GM12878 (cell line): ENCODE measurements at regions not wholly inside any gene's neighbourhood (a gene's known extent, or its start where the extent isn't known, plus 50 kb on each side); places are given as distances from the start of the nearest gene placed in this dataset.

Experiments
- ATAC-seq: fragments of 200-7000 bp; cut with Tn5 transposase; 3 replicates; pipeline ENCODE4 v1.9.1; 2020; ENCODE audit warnings: mild to moderate bottlenecking, moderate library complexity
- BruUV-seq: library from RNA; stranded (reverse); fragments of 400-500 nt; replicated peaks from 2 replicates; lab custom pipeline; 2021; lab: Mats Ljungman, UMichigan
- CTCF ChIA-PET: fragments of 300-600 bp; sonication (Branson Sonifier 250); formaldehyde crosslinking; extraction: SDS; loops from one replicate; lab custom pipeline; 2021; ENCODE audit warnings: inconsistent platforms; lab: Yijun Ruan, JAX
- POLR2A ChIA-PET: fragments of 350-600 bp; formaldehyde crosslinking; extraction: SDS; loops from one replicate; lab custom pipeline; 2021; ENCODE audit warnings: inconsistent platforms; lab: Charles Lee
- RAD21 ChIA-PET: fragments of 300-600 bp; sonication (Branson Sonifier 250); formaldehyde crosslinking; loops from one replicate; lab custom pipeline; 2023; ENCODE audit warnings: antibody characterized with exemption; ENCODE audit not compliant: unreplicated experiment; lab: Charles Lee
- SMC1A ChIA-PET: fragments of 300-600 bp; sonication (Branson Sonifier 250); formaldehyde crosslinking; loops from one replicate; lab custom pipeline; 2023; ENCODE audit not compliant: unreplicated experiment, uncharacterized antibody; lab: Charles Lee
- DNase-seq: peaks from one replicate; pipeline ENCODE4 v3.0.0-alpha.2; 2011; ENCODE audit warnings: low read depth, low spot score
- FAIRE-seq: peaks from 3 replicates; lab custom pipeline; 2011; peaks lifted over from hg19 to GRCh38; lab: Jason Lieb, UNC
- H2AFZ ChIP-seq: 2 replicates; pipeline ENCODE4 v1.6.0; 2011; ENCODE audit warnings: low read depth, low read length, control low read depth; ENCODE audit not compliant: control insufficient read depth
- H3K27ac ChIP-seq: 2 replicates; pipeline ENCODE4 v1.5.1; 2011; ENCODE audit warnings: control low read depth; ENCODE audit not compliant: control insufficient read depth, insufficient read depth
- H3K27me3 ChIP-seq, 2 experiments: replicated peaks in 1 of 2; 2 replicates each; pipeline versions ENCODE4 v1.6.0 to v1.6.1; 2011; ENCODE audit warnings: low read length in 1 of 2; ENCODE audit not compliant: control insufficient read depth in 2 of 2, insufficient read depth in 2 of 2
- H3K36me3 ChIP-seq, 2 experiments: 2 replicates each; pipeline ENCODE4 v1.5.1; 2011; ENCODE audit warnings: low read length in 1 of 2; ENCODE audit not compliant: control insufficient read depth in 2 of 2, insufficient read depth in 2 of 2
- H3K4me1 ChIP-seq: 2 replicates; pipeline ENCODE4 v1.6.1; 2011; ENCODE audit warnings: mild to moderate bottlenecking, low read length, moderate library complexity, mixed read lengths; ENCODE audit not compliant: control insufficient read depth, insufficient read depth
- H3K4me2 ChIP-seq: 2 replicates; pipeline ENCODE4 v1.6.0; 2011; ENCODE audit warnings: control low read depth; ENCODE audit not compliant: control insufficient read depth, insufficient read depth
- H3K4me3 ChIP-seq: fragments of 200-600 bp; sonication (generic); 2 replicates; pipeline ENCODE4 v1.5.1; 2016
- H3K79me2 ChIP-seq: 2 replicates; pipeline ENCODE4 v1.6.0; 2011; ENCODE audit warnings: low read length; ENCODE audit not compliant: control insufficient read depth, insufficient read depth
- H3K9ac ChIP-seq: 2 replicates; pipeline ENCODE4 v1.8.0; 2011; ENCODE audit warnings: low read length, control low read depth, mixed read lengths; ENCODE audit not compliant: control insufficient read depth, insufficient read depth
- H3K9me3 ChIP-seq: replicated peaks from 3 replicates; pipeline ENCODE4 v1.5.1; 2011; ENCODE audit warnings: mild to moderate bottlenecking, low read length; ENCODE audit not compliant: control insufficient read depth, insufficient read depth
- H4K20me1 ChIP-seq: 2 replicates; pipeline ENCODE4 v1.6.0; 2011; ENCODE audit not compliant: control insufficient read depth, insufficient read depth
- BCL11A ChIP-seq: IDR thresholded peaks from 2 replicates; pipeline ENCODE4 v1.6.1; 2011; ENCODE audit warnings: low read depth, low read length
- BCLAF1 ChIP-seq: fragments of 450-650 bp; IDR thresholded peaks from 2 replicates; pipeline ENCODE4 v1.6.1; 2017; ENCODE audit warnings: antibody characterized with exemption, mild to moderate bottlenecking, moderate library complexity
- CEBPB ChIP-seq, 2 experiments: fragments of 150-350 bp in 1 of 2; IDR thresholded peaks; 2 replicates each; pipeline ENCODE4 v1.6.1; 2012 to 2014; ENCODE audit warnings: low read depth in 2 of 2, low read length in 2 of 2, borderline replicate concordance in 1 of 2, inconsistent platforms in 1 of 2
- EGR1 ChIP-seq, 2 experiments: IDR thresholded peaks; 1 replicate in 1 of 2; 2 replicates in 1 of 2; pipeline ENCODE4 v1.6.1; 2011 to 2012; ENCODE audit warnings: low read depth in 2 of 2, low read length in 2 of 2, borderline replicate concordance in 1 of 2, mild to moderate bottlenecking in 1 of 2, moderate library complexity in 1 of 2
- FOXK2 ChIP-seq: fragments of 450-650 bp; IDR thresholded peaks from 2 replicates; pipeline ENCODE4 v1.6.1; 2017; ENCODE audit warnings: mild to moderate bottlenecking, moderate library complexity
- FOXM1 ChIP-seq: IDR thresholded peaks from 2 replicates; pipeline ENCODE4 v1.6.1; 2012; ENCODE audit warnings: low read depth, mild to moderate bottlenecking, inconsistent platforms, low read length, moderate library complexity
- IRF3 ChIP-seq: fragments of 450-650 bp; IDR thresholded peaks from 2 replicates; pipeline ENCODE4 v1.6.1; 2014; ENCODE audit warnings: mild to moderate bottlenecking
- KDM1A ChIP-seq: fragments of 200-600 bp; sonication (generic); IDR thresholded peaks from 2 replicates; pipeline ENCODE4 v1.6.1; 2016; ENCODE audit warnings: borderline replicate concordance
- MYB ChIP-seq: fragments of 150-350 bp; IDR thresholded peaks from 2 replicates; pipeline ENCODE4 v1.6.1; 2014; ENCODE audit warnings: mild to moderate bottlenecking, low read depth, low read length, borderline replicate concordance
- SMAD5 ChIP-seq: IDR thresholded peaks from 2 replicates; pipeline ENCODE4 v1.6.1; 2016; ENCODE audit warnings: antibody characterized with exemption, low read depth
- STAT1 ChIP-seq: fragments of 450-650 bp; conservative IDR thresholded peaks from 2 replicates; pipeline ENCODE4 v1.6.1; 2014; ENCODE audit warnings: antibody characterized with exemption, mild to moderate bottlenecking
- ZNF24 ChIP-seq: fragments of 450-650 bp; IDR thresholded peaks from 2 replicates; pipeline ENCODE4 v1.6.1; 2017; ENCODE audit warnings: antibody characterized with exemption, mild to moderate bottlenecking
- ZNF687 ChIP-seq: fragments of 450-650 bp; IDR thresholded peaks from 2 replicates; pipeline ENCODE4 v1.6.1; 2017; ENCODE audit warnings: mild to moderate bottlenecking, moderate library complexity
- WGBS: methylation state at CpG from one replicate; pipeline ENCODE4 v1.1.6; 2016; ENCODE audit warnings: low lambda C conversion rate; ENCODE audit not compliant: insufficient replicate concordance, insufficient coverage; ENCODE audit errors: missing lambda C conversion rate; 5-methylcytosine and 5-hydroxymethylcytosine counted together
- in situ Hi-C: fragments of 300-500 bp; cut with MboI; formaldehyde crosslinking; loops from 9 replicates; pipeline ENCODE4 v1.14.3; 2018; ENCODE audit warnings: mixed read lengths
- intact Hi-C: fragments of 100-400 bp; cut with micrococcal nuclease; formaldehyde crosslinking; loops from one replicate; pipeline ENCODE4 v1.14.2; 2022; ENCODE audit not compliant: unreplicated experiment
- TF ChIP-seq, protein P1 (sequence below): fragments of 450-650 bp; IDR thresholded peaks from 2 replicates; pipeline ENCODE4 v1.6.1; 2016; ENCODE audit warnings: mild to moderate bottlenecking

- ChIA-PET RAD21 (no interaction called here), CTCF (no interaction called here), SMC1A (interaction anchor here (1.3 kb wide), 1 partner anchor 399 kb away, joined by 5 read pairs; no protein-coding TSS in a partner anchor), POLR2A (no interaction called here)
- FAIRE-seq, result no peak
- no peaks in the 10 kb centered on the region for H3K27me3 ChIP-seq
- no peak overlapping the region for H3K27ac ChIP-seq
- H3K4me1 ChIP-seq, result no peaks in the 10 kb centered on the region
- WGBS, result 45% methylated on average over 2 of the region's 2 CpGs
- intact Hi-C loops (no loop called here), in situ Hi-C loops (no loop called here)
- no TSS peak for BruUV-seq
- no peak overlapping the region for H3K9ac ChIP-seq
- no peaks in the 10 kb centered on the region for H3K36me3 ChIP-seq
- H3K9me3 ChIP-seq, result no peaks in the 10 kb centered on the region
- no peak overlapping the region for H2AFZ ChIP-seq
- no peak for DNase-seq
- H3K4me3 ChIP-seq, result no peak overlapping the region
- no peaks in the 10 kb centered on the region for H3K79me2 ChIP-seq
- H4K20me1 ChIP-seq, result no peaks in the 10 kb centered on the region
- ATAC-seq, result no peak
- H3K4me2 ChIP-seq, result no peak overlapping the region
- TF ChIP-seq SMAD5 (no peak), STAT1 (no peak), EGR1 (IDR thresholded peaks at IDR 0.05; ENCODE audit: borderline replicate concordance in 1 of 2, low read depth in 2 of 2, low read length in 2 of 2) (no peak), CEBPB (IDR thresholded peaks at IDR 0.05; ENCODE audit: borderline replicate concordance in 1 of 2, low read depth in 2 of 2, low read length in 2 of 2) (no peak), KDM1A (no peak), ZNF687 (no peak), BCL11A (no peak), FOXK2 (no peak), ZNF24 (no peak), MYB (no peak), FOXM1 (no peak), BCLAF1 (no peak), IRF3 (no peak)
- TF ChIP-seq, protein P1, sequence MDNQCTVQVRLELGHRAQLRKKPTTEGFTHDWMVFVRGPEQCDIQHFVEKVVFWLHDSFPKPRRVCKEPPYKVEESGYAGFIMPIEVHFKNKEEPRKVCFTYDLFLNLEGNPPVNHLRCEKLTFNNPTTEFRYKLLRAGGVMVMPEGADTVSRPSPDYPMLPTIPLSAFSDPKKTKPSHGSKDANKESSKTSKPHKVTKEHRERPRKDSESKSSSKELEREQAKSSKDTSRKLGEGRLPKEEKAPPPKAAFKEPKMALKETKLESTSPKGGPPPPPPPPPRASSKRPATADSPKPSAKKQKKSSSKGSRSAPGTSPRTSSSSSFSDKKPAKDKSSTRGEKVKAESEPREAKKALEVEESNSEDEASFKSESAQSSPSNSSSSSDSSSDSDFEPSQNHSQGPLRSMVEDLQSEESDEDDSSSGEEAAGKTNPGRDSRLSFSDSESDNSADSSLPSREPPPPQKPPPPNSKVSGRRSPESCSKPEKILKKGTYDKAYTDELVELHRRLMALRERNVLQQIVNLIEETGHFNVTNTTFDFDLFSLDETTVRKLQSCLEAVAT, result no peak
Observed at GRCh38 chr3:177479630-177480029, 282.3 kb upstream of the TBL1XR1 start.
